SJCRH30 (cell line): ENCODE measurements at regions not wholly inside any gene's neighbourhood (a gene's known extent, or its start where the extent isn't known, plus 50 kb on each side); places are given as distances from the start of the nearest gene placed in this dataset.
A peak's percentile ranks its signal among the peaks of the same experiment; 100 is the strongest.

Source experiments
- DNase-seq, 2 experiments: peaks; one replicate each; pipeline ENCODE4 v3.0.0-alpha.2; 2015 to 2020
- H3K27ac ChIP-seq: fragments of 250-450 bp; sonication (Bioruptor Pico); 2 replicates; pipeline ENCODE4 v1.5.1; 2020; ENCODE audit warnings: mild to moderate bottlenecking, moderate library complexity
- H3K27me3 ChIP-seq: fragments of 250-450 bp; sonication (Bioruptor Pico); 2 replicates; pipeline ENCODE4 v1.5.1; 2020; ENCODE audit warnings: mild to moderate bottlenecking, moderate library complexity
- H3K36me3 ChIP-seq: fragments of 250-450 bp; sonication (Bioruptor Pico); 2 replicates; pipeline ENCODE4 v1.5.1; 2020; ENCODE audit warnings: mild to moderate bottlenecking, moderate library complexity
- H3K4me1 ChIP-seq: fragments of 250-450 bp; sonication (Bioruptor Pico); 2 replicates; pipeline ENCODE4 v1.5.1; 2020; ENCODE audit warnings: mild to moderate bottlenecking, moderate library complexity
- H3K4me3 ChIP-seq: fragments of 250-450 bp; sonication (Bioruptor Pico); 2 replicates; pipeline ENCODE4 v1.5.1; 2020; ENCODE audit warnings: mild to moderate bottlenecking, moderate library complexity
- H3K9me3 ChIP-seq: fragments of 250-450 bp; sonication (Bioruptor Pico); replicated peaks from 2 replicates; pipeline ENCODE4 v1.5.1; 2020; ENCODE audit warnings: mild to moderate bottlenecking, moderate library complexity

DNA sequence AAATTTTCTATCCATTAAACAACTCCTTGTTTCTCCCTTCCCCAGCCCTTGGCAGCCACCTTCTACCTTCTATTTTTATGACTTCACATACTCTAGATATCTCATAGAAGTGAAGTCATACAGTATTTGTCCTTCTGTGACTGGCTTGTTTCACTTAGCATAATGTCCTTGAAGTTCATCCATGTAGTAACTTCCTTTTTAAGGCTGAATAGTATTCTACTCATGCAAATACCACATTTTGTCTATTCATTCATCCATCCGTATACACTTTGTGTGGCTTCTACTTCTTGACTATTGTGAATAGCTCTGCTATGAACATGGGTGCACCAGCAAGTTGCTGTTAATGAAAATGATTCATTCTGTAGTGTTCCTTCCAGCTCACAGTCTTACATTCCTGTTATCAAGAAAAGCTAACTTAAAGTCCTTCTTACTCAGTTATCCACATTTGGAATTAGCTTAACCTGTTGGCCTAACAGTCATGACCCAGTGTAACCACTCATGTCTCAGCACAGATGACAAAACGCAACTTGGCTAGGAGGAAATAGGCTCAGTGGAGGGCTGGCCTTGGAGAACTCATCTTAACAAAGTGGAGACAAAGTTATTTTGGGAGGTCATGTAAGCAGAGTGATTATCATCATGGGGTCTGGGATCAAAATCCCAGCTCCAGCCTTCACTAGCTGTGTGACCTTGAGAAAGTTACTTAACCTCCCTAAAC lies 129.7 kb upstream of the MAP3K1 start:
- Histone ChIP-seq H3K9me3 (no peaks in the 10 kb centered on the region), H3K4me1 (no peaks in the 10 kb centered on the region), H3K4me3 (no peak overlapping the region), H3K27me3 (no peaks in the 10 kb centered on the region), H3K27ac (no peak overlapping the region), H3K36me3 (no peaks in the 10 kb centered on the region)
- no peak for DNase-seq

DNA sequence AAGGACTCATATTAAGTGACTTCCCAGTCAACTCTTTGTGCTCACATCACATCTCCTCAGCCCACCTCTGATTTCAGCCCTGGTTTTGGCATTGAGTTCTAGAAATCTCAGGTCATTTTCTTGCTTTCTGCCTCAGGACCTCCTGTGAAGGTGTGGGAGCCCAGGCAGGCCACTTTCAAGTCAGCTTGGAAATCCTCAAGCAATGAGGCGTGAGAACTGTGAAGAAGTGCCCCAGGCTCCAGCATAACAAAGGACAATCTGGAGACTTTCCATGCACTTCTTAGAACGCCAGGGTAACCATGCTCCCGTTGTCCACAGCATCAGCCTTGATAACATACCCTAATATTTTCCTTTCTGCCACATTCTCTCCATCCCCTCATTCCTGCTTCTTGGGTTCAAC lies 131.2 kb upstream of the MAP3K1 start:
- H3K36me3 ChIP-seq, result no peaks in the 10 kb centered on the region
- H3K4me3 ChIP-seq, result no peak overlapping the region
- no peak overlapping the region for H3K27ac ChIP-seq
- H3K4me1 ChIP-seq, result no peaks in the 10 kb centered on the region
- no peaks in the 10 kb centered on the region for H3K9me3 ChIP-seq
- no peak for DNase-seq
- no peaks in the 10 kb centered on the region for H3K27me3 ChIP-seq

DNA sequence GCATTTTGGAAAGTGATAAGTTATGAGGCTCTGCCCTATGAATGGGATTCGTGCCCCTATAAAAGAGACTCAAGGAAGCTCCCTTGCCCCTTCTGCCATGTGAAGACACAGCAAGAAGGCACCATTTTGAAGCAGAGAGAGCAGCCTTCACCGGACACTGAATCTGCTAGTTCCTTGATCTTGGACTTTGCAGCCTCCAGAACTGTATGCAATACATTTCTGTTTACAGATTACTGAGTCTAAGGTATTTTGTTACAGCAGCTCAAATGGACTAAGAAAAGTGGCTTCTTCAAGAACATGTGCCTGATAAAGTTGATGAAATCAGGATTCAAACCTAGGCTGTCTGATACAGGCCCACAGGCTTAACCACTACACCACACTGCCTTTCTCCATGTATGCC lies 131.6 kb upstream of the MAP3K1 start:
- no peaks in the 10 kb centered on the region for H3K9me3 ChIP-seq
- no peaks in the 10 kb centered on the region for H3K4me1 ChIP-seq
- no peaks in the 10 kb centered on the region for H3K27me3 ChIP-seq
- no peak overlapping the region for H3K27ac ChIP-seq
- DNase-seq, result no peak
- H3K4me3 ChIP-seq, result no peak overlapping the region
- H3K36me3 ChIP-seq, result no peaks in the 10 kb centered on the region

DNA sequence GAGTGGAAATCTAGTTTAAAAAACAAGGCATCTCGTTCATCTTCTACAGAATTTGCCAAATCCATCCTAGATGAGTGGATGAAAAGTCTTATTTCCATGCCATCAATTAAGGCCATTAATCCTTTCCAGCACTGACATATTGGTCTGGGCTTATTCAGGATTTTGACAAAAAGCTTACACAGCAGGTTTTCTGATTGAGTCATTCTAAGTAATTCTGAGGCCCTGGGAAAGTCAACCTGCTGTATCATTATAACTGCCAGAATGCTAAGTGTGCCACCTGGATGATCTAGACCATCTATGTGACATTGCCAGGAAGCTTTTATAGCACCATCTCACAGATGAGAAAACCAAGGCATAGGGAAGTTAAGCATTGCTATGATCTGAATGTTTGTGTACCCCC lies 132.1 kb upstream of the MAP3K1 start:
- no peaks in the 10 kb centered on the region for H3K36me3 ChIP-seq
- H3K4me1 ChIP-seq, result no peaks in the 10 kb centered on the region
- H3K9me3 ChIP-seq, result no peaks in the 10 kb centered on the region
- no peak overlapping the region for H3K27ac ChIP-seq
- no peaks in the 10 kb centered on the region for H3K27me3 ChIP-seq
- H3K4me3 ChIP-seq, result no peak overlapping the region
- DNase-seq, result no peak

DNA sequence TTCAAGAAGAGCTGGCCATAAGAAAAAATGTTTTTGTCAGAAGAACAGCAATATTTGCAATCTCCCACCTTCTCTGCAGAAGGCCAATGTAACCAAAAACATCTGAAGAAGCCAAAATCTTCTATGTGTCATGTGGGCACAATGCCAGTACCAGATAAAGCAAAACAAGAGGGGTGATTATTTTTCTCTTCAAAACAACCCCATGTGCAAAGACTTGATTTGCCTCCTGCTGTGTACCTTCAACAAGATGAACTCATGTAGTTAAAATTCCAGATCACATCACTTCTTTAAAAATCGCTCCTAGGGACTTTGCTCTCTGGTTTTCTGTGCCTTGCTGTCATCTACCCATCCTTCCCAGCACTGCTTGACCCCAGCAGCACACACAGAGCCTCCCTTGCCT lies 134.0 kb upstream of the MAP3K1 start:
- no peaks in the 10 kb centered on the region for H3K9me3 ChIP-seq
- no peaks in the 10 kb centered on the region for H3K4me1 ChIP-seq
- DNase-seq, result no peak
- H3K4me3 ChIP-seq, result no peak overlapping the region
- H3K27me3 ChIP-seq, result no peaks in the 10 kb centered on the region
- no peaks in the 10 kb centered on the region for H3K36me3 ChIP-seq
- no peak overlapping the region for H3K27ac ChIP-seq

DNA sequence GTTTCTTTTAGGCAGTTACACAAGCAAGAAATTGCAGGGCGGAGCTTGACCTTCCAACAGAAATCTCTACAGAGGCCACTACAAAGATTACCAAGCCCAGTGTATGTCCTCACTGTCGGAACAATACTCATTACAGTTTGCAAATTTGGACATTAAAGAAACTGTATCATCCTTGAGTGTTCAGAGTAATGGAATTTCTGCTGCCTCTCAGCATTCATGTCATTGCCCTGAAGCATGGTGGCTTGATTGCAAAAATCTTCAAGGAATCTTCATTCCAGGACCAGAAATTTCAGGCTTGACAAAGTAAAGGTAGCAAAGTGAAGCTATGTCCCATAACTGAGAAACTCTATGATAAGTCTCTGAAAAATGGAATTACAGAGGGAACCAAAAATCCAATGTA lies 134.6 kb upstream of the MAP3K1 start:
- H3K36me3 ChIP-seq, result no peaks in the 10 kb centered on the region
- no peak for DNase-seq
- no peak overlapping the region for H3K27ac ChIP-seq
- H3K9me3 ChIP-seq, result no peaks in the 10 kb centered on the region
- H3K4me1 ChIP-seq, result no peaks in the 10 kb centered on the region
- no peak overlapping the region for H3K4me3 ChIP-seq
- no peaks in the 10 kb centered on the region for H3K27me3 ChIP-seq

DNA sequence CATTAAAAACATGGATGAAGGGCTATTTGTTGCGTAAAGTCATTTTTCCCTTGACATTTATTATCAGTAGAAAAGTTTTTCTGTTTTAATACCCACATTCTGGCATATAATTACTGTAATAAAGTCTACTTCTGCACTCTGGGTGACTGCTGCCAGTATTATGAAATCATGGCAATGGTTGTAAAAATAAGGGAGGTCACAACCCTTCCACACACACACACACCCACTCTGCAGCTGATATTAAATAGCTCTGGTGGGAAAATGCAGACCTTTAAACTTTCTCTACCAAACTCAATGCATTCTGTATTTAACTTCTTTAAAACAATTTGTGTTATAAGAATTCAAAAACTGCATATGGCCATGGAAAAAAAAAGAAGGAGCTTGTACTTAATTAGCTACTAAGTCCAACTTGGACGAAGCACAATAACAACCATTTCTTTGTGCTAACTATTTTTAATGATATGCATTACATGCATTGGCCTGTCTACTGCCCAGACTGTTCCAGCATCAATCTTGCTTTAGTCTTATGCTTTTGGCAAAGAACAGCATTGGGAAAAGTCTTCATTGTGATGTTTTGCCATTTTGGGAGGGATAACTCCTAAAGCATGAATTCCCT lies 137.6 kb upstream of the MAP3K1 start:
- Histone ChIP-seq H3K27ac (no peak overlapping the region), H3K27me3 (no peaks in the 10 kb centered on the region), H3K36me3 (no peaks in the 10 kb centered on the region), H3K4me3 (no peak overlapping the region), H3K9me3 (no peaks in the 10 kb centered on the region), H3K4me1 (no peaks in the 10 kb centered on the region)
- no peak for DNase-seq

DNA sequence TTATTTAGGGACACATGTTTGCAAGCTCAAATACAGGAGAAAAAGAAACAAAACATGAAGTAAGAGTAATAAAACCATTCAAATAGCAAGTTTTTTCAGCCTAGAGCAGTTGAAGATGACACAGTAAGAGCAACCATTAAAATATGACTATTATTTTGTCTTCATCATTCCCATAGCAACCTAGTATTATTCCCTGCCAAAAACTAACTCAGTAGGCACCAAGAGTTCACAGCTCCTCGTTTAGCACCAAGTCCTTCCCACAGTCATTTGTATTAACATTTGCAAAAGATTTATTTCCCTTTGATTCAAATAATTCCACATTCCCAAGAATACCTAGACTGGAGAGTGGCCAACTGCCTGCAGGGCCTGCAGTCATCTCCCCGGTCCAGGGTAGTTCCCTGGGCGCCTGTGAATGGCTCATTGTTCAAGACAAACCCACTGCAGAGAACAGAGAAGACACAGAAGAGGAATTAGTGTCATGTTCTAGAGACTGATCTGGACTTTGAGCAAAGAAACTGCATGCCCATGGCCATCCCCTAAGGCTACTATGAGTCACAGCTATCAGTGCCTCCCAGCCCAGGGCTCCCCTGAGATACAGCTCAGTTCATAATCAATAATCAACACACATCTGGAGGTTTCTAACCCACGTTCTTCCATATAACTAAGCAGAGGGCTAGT lies 139.1 kb upstream of the MAP3K1 start:
- DNase-seq, result peak in 1 of 2 experiments; percentile 4
- Histone ChIP-seq H3K36me3 (no peaks in the 10 kb centered on the region), H3K27ac (no peak overlapping the region), H3K4me3 (no peak overlapping the region), H3K9me3 (no peaks in the 10 kb centered on the region), H3K4me1 (no peaks in the 10 kb centered on the region), H3K27me3 (no peaks in the 10 kb centered on the region)

DNA sequence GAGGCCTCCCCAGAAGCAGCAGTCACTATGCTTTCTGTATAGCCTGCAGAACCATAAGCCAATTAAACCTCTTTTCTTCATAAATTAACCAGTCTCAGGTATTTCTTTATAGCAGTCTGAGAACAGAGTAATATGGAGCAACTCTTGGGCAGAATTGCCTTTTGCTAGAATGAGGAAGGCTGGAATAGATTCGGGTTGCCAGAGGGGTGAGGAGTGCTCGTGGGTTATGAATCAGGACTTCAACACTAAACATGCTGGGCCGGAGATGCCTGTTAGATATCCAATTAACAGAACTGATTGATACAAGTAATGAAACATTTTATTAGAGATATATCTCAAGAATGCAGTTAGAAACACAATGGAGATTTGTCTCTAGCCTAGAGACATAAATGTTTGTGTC lies 140.9 kb upstream of the MAP3K1 start:
- H3K9me3 ChIP-seq, result no peaks in the 10 kb centered on the region
- no peak overlapping the region for H3K27ac ChIP-seq
- H3K27me3 ChIP-seq, result no peaks in the 10 kb centered on the region
- DNase-seq, result no peak
- no peaks in the 10 kb centered on the region for H3K36me3 ChIP-seq
- H3K4me3 ChIP-seq, result no peak overlapping the region
- H3K4me1 ChIP-seq, result no peaks in the 10 kb centered on the region

DNA sequence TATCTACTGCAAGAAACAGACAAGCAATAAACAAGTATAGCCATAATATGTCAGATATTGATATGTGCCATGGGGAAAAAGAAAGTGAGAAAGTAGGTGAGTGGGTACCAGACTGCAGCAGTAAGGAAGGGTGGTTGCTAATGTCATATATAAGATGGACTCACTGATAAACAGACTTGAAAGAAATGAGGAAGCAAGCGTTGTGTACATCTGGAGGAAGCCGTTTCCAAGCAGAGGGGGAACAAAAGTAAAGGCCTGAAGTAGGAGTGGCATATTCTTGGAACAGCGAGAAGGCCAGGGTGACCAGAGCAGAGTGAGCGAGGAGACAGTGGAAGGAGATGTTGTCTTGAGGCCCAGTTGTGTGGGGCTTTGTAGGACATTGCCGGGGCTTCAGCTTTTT lies 142.2 kb upstream of the MAP3K1 start:
- no peaks in the 10 kb centered on the region for H3K27me3 ChIP-seq
- no peak for DNase-seq
- no peaks in the 10 kb centered on the region for H3K9me3 ChIP-seq
- no peaks in the 10 kb centered on the region for H3K36me3 ChIP-seq
- no peaks in the 10 kb centered on the region for H3K4me1 ChIP-seq
- H3K4me3 ChIP-seq, result no peak overlapping the region
- no peak overlapping the region for H3K27ac ChIP-seq

DNA sequence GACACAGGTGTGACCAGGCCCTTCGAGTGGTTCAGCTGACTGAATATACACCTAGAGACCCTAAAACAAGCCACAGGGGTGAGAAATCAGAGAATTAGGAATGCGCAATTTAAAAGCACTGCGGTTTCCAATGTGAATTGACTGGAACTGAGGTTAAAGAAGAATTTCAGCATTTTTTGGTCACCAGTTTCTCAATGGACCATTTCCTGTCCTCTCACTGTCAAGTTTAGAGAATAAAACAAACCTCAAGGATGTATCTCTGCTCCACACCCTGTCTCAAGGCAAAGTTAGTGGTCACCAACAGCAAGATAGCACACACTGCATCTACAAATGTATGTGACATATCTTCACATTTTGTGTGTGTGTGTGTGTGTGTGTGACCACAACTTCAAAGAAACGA lies 143.8 kb upstream of the MAP3K1 start:
- DNase-seq, result no peak
- H3K36me3 ChIP-seq, result no peaks in the 10 kb centered on the region
- no peaks in the 10 kb centered on the region for H3K9me3 ChIP-seq
- no peak overlapping the region for H3K27ac ChIP-seq
- H3K4me1 ChIP-seq, result no peaks in the 10 kb centered on the region
- no peaks in the 10 kb centered on the region for H3K27me3 ChIP-seq
- no peak overlapping the region for H3K4me3 ChIP-seq

DNA sequence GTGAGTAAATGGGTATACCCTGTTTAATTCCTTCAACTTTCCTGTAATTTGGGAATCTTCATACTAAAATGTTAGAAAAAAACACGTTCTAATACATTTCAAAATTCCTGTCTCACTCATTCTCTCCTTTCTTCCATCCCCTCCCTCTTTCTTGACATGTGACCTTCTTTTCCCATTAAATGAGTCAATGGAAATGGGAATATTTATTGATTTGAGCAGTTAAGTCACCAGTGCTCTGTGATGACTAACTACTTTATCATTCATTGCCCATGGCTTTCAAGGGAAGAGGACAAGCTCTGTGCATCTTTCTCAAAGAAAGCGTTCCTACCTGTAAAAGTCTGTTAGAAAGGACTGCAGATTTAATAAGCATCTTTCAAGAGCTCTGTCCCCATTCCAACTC lies 144.4 kb upstream of the MAP3K1 start:
- H3K4me3 ChIP-seq, result no peak overlapping the region
- no peaks in the 10 kb centered on the region for H3K27me3 ChIP-seq
- no peaks in the 10 kb centered on the region for H3K4me1 ChIP-seq
- H3K36me3 ChIP-seq, result no peaks in the 10 kb centered on the region
- no peaks in the 10 kb centered on the region for H3K9me3 ChIP-seq
- DNase-seq, result no peak
- H3K27ac ChIP-seq, result no peak overlapping the region

DNA sequence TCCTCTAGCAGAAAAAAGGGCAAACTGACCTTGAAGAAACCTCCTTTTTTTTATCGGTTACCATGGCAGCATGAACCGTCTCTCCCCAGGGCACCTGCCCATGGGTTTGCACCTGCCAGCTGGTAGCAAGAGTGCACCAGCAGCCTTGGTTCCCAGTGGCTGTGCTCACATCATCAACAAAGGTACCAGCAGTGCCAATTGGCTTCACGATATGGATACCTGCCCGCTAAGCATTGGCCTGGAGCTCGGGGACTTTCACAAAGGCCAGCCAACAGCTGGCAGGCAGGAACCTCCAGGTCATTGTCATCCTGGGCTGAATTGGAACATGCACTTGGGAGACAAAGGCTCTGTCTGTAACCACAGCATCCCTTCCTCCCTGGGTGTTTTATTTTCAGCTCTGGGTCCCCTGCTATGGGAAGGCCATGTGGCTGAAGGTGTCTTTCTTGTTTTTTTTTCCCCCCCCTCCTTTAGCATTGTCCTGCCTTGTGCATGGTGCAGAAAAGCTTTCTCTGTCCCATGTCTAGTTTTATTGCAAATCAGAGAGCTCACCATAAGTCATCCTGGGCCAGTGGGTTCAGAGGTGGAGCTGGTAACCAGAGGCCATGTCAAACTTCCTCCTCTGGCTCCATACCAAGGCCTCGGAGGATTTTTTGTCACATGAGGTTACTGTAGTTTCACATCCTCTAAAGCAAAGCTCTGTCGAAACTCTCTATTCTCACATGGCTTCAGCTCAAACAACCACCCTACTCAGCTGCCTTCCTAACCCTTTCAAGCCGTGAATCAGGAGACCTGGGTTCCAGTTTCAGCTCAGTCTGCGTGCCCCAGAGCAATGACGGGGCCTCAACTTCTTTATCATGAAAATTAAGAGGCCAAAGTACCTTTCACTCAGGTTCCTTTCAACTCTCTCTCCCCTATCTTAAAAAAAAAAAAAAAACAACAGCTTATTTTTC lies 145.5 kb upstream of the MAP3K1 start:
- Histone ChIP-seq H3K4me3 (no peak overlapping the region), H3K9me3 (no peaks in the 10 kb centered on the region), H3K36me3 (no peaks in the 10 kb centered on the region), H3K4me1 (no peaks in the 10 kb centered on the region), H3K27ac (no peak overlapping the region), H3K27me3 (no peaks in the 10 kb centered on the region)
- no peak for DNase-seq

DNA sequence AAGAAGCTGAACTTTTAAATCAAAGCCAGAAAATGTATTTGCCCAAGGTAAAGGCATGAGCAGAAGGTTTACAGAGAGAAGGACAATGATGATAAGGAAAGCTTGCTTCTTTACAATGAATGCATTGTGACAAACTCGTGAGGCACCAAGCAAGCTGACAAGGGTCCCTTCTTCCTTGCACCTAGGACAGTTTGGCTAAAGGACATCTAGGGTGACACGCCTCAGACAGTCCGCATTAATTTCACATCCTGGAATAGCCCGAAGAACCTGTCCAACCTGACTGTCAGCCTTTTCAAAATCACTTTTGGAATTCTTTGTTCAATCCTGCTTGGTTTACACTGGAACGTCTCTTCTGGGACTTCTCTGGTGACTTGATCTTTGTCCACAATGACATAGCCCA lies 146.4 kb upstream of the MAP3K1 start:
- Histone ChIP-seq H3K4me1 (no peaks in the 10 kb centered on the region), H3K27ac (no peak overlapping the region), H3K36me3 (no peaks in the 10 kb centered on the region), H3K4me3 (no peak overlapping the region), H3K9me3 (no peaks in the 10 kb centered on the region), H3K27me3 (no peaks in the 10 kb centered on the region)
- DNase-seq, result no peak

DNA sequence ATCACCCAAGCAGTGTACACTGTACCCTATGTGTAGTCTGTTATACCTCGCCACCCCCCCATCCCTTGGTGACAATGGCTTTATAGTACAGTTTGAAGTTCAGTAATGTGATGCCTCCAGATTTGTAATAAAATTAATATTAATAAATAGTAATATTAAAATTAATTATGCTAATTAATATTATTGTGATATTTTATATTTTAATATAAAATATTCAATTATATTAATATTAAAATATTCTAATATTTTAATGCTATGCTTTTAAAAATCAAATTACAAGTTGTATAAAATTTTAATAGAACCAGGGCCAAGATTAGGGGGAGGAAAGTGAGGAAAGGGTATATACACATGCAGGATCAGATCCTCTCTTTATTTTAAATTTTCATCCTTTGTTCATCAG lies 147.7 kb upstream of the MAP3K1 start:
- DNase-seq, result no peak
- Histone ChIP-seq H3K4me1 (no peaks in the 10 kb centered on the region), H3K27me3 (0 out of 2 replicates have a peak, but pooled peaks cover 1% of the 10 kb centered on the region), H3K27ac (no peak overlapping the region), H3K4me3 (no peak overlapping the region), H3K36me3 (no peaks in the 10 kb centered on the region), H3K9me3 (no peaks in the 10 kb centered on the region)
